ENCODE measurements at regions not wholly inside any gene's neighbourhood (a gene's known extent, or its start where the extent isn't known, plus 50 kb on each side); places are given as distances from the start of the nearest gene placed in this dataset.
A peak's percentile ranks its signal among the peaks of the same experiment; 100 is the strongest.
"Not testable (repeated sequence)": the region's sequence is repeated elsewhere in the genome, so short reads cannot be mapped to it uniquely, and the experiment has no call there.

- 0% methylated on average over 2 of the region's 2 CpGs for WGBS (ENCODE audit: insufficient coverage, insufficient replicate concordance, low lambda C conversion rate, missing lambda C conversion rate)
- Histone ChIP-seq H3K9me3 (replicated peaks; ENCODE audit: control insufficient read depth, insufficient read depth, low read length) (no peaks in the 10 kb centered on the region), H3K36me3 (ENCODE audit: control insufficient read depth in 2 of 2, insufficient read depth in 2 of 2, low read length in 1 of 2) (no peaks in the 10 kb centered on the region), H2AFZ (ENCODE audit: control insufficient read depth, low read depth, low read length) (no peak overlapping the region), H3K4me3 (no peak overlapping the region), H3K4me1 (ENCODE audit: control insufficient read depth, insufficient read depth, low read length) (no peaks in the 10 kb centered on the region), H3K27ac (ENCODE audit: control insufficient read depth, insufficient read depth) (no peak overlapping the region), H4K20me1 (ENCODE audit: control insufficient read depth, insufficient read depth) (no peaks in the 10 kb centered on the region), H3K79me2 (ENCODE audit: control insufficient read depth, insufficient read depth, low read length) (no peaks in the 10 kb centered on the region), H3K27me3 (replicated peaks in 1 of 2; ENCODE audit: control insufficient read depth in 2 of 2, insufficient read depth in 2 of 2, low read length in 1 of 2) (no peaks in the 10 kb centered on the region), H3K9ac (ENCODE audit: control insufficient read depth, insufficient read depth, low read length) (no peak overlapping the region), H3K4me2 (ENCODE audit: control insufficient read depth, insufficient read depth) (no peak overlapping the region)
- ATAC-seq (peak; percentile 95), FAIRE-seq (no peak), DNase-seq (ENCODE audit: low read depth, low spot score) (peak; percentile 5)
- TF ChIP-seq MTA2 (IDR thresholded peaks at IDR 0.05; ENCODE audit: low read depth) (peak; percentile 65), RUNX3 (IDR thresholded peaks at IDR 0.05; ENCODE audit: low read length) (no peak)
- SMC1A ChIA-PET (ENCODE audit: uncharacterized antibody, unreplicated experiment), result interaction anchor here (0.6 to 1.4 kb wide), 3 partner anchors 9 to 84 kb away, joined by 3 read pairs; no protein-coding TSS in a partner anchor
- BruUV-seq (replicated peaks), result no TSS peak
- intact Hi-C loops (cut with micrococcal nuclease; ENCODE audit: unreplicated experiment) (no loop called here), in situ Hi-C loops (cut with MboI) (no loop called here)
- CTCF ChIA-PET, result no interaction called here
- POLR2A ChIA-PET, result no interaction called here
- RAD21 ChIA-PET (ENCODE audit: unreplicated experiment), result interaction anchor here (0.9 to 1.2 kb wide), 2 partner anchors 9 to 44 kb away, joined by 3 read pairs; no protein-coding TSS in a partner anchor
These were observed 650.0 kb upstream of the RGS18 start for GRCh38 chr1:191508239-191508638.

- H2AFZ ChIP-seq (ENCODE audit: control insufficient read depth, low read depth, low read length); FAIRE-seq; SMC1A ChIA-PET (ENCODE audit: uncharacterized antibody, unreplicated experiment); H3K27ac ChIP-seq (ENCODE audit: control insufficient read depth, insufficient read depth); H3K36me3 ChIP-seq (ENCODE audit: control insufficient read depth in 2 of 2, insufficient read depth in 2 of 2, low read length in 1 of 2); DNase-seq (ENCODE audit: low read depth, low spot score); H3K4me3 ChIP-seq; CTCF ChIA-PET; in situ Hi-C loops (cut with MboI); H3K9ac ChIP-seq (ENCODE audit: control insufficient read depth, insufficient read depth, low read length); H3K9me3 ChIP-seq (replicated peaks; ENCODE audit: control insufficient read depth, insufficient read depth, low read length); intact Hi-C loops (cut with micrococcal nuclease; ENCODE audit: unreplicated experiment); RAD21 ChIA-PET (ENCODE audit: unreplicated experiment); H3K4me1 ChIP-seq (ENCODE audit: control insufficient read depth, insufficient read depth, low read length); H3K4me2 ChIP-seq (ENCODE audit: control insufficient read depth, insufficient read depth); H3K27me3 ChIP-seq (replicated peaks in 1 of 2; ENCODE audit: control insufficient read depth in 2 of 2, insufficient read depth in 2 of 2, low read length in 1 of 2); POLR2A ChIA-PET; BruUV-seq (replicated peaks); H4K20me1 ChIP-seq (ENCODE audit: control insufficient read depth, insufficient read depth); H3K79me2 ChIP-seq (ENCODE audit: control insufficient read depth, insufficient read depth, low read length): not testable (repeated sequence)
- WGBS (ENCODE audit: insufficient coverage, insufficient replicate concordance, low lambda C conversion rate, missing lambda C conversion rate), result 9% methylated on average over 2 of the region's 3 CpGs
- ATAC-seq, result peak; percentile 68
These were observed 646.8 kb upstream of the RGS18 start for GRCh38 chr1:191511480-191511879.

Measured in GM12878 (cell line).